PC-3 (cell line): ENCODE measurements at regions not wholly inside any gene's neighbourhood (a gene's known extent, or its start where the extent isn't known, plus 50 kb on each side); places are given as distances from the start of the nearest gene placed in this dataset.

ENCODE experiments used
- ATAC-seq: fragments of 200-7000 bp; cut with Tn5 transposase; 2 replicates; pipeline ENCODE4 v1.9.1; 2020; ENCODE audit warnings: mild to moderate bottlenecking, moderate library complexity
- BruUV-seq: library from RNA; stranded (reverse); fragments of 400-500 nt; replicated peaks from 2 replicates; lab custom pipeline; 2021; lab: Mats Ljungman, UMichigan
- CTCF ChIA-PET: fragments of 300-600 bp; sonication (Branson Sonifier 250); formaldehyde crosslinking; loops from one replicate; lab custom pipeline; 2022; ENCODE audit warnings: antibody characterized with exemption; lab: Charles Lee
- POLR2A ChIA-PET: fragments of 300-600 bp; sonication (Branson Sonifier 250); formaldehyde crosslinking; loops from one replicate; lab custom pipeline; 2022; ENCODE audit warnings: antibody characterized with exemption; ENCODE audit not compliant: unreplicated experiment; lab: Charles Lee
- DNase-seq: peaks from one replicate; pipeline ENCODE4 v3.0.0-alpha.2; 2015
- H2AFZ ChIP-seq: fragments of 300-600 bp; sonication (generic); 2 replicates; pipeline ENCODE4 v1.6.0; 2016; ENCODE audit warnings: antibody characterized with exemption, low read length
- H3F3A ChIP-seq: fragments of 300-600 bp; sonication (generic); one replicate; pipeline ENCODE4 v1.6.0; 2017; ENCODE audit warnings: antibody characterized with exemption, low read length, control low read depth, mild to moderate bottlenecking; ENCODE audit not compliant: unreplicated experiment
- H3K27ac ChIP-seq: fragments of 300-600 bp; sonication (generic); 2 replicates; pipeline ENCODE4 v1.5.1; 2016; ENCODE audit warnings: mild to moderate bottlenecking, low read length
- H3K27me3 ChIP-seq: fragments of 300-600 bp; sonication (generic); 2 replicates; pipeline ENCODE4 v1.6.1; 2016; ENCODE audit warnings: low read length, mixed read lengths
- H3K36me3 ChIP-seq: fragments of 300-600 bp; sonication (generic); 2 replicates; pipeline ENCODE4 v1.6.1; 2016; ENCODE audit warnings: low read depth, mixed run types, low read length, mixed read lengths
- H3K4me1 ChIP-seq: fragments of 300-600 bp; sonication (generic); 2 replicates; pipeline ENCODE4 v1.5.1; 2016; ENCODE audit warnings: low read length; ENCODE audit not compliant: insufficient read depth
- H3K4me2 ChIP-seq: fragments of 300-600 bp; sonication (generic); 2 replicates; pipeline ENCODE4 v1.6.0; 2016; ENCODE audit warnings: low read length
- H3K4me3 ChIP-seq: fragments of 300-600 bp; sonication (generic); 2 replicates; pipeline ENCODE4 v1.5.1; 2016; ENCODE audit warnings: mild to moderate bottlenecking, low read length, mixed read lengths
- H3K79me2 ChIP-seq: fragments of 300-600 bp; sonication (generic); 2 replicates; pipeline ENCODE4 v1.6.1; 2017; ENCODE audit warnings: low read length, mixed read lengths
- H3K9ac ChIP-seq: fragments of 300-600 bp; sonication (generic); 2 replicates; pipeline ENCODE4 v1.6.0; 2016; ENCODE audit warnings: mild to moderate bottlenecking, low read length
- H3K9me2 ChIP-seq: fragments of 300-600 bp; sonication (generic); replicated peaks from 2 replicates; pipeline ENCODE4 v1.6.1; 2016; ENCODE audit warnings: mixed run types, low read length, mixed read lengths
- H3K9me3 ChIP-seq: fragments of 300-600 bp; sonication (generic); 2 replicates; pipeline ENCODE4 v1.6.1; 2016; ENCODE audit warnings: low read length, mixed read lengths
- H4K20me1 ChIP-seq: fragments of 300-600 bp; sonication (generic); 2 replicates; pipeline ENCODE4 v1.6.1; 2016; ENCODE audit warnings: low read length, mixed read lengths
- EZH2 ChIP-seq: fragments of 300-600 bp; sonication (generic); IDR thresholded peaks from one replicate; pipeline ENCODE4 v1.6.1; 2017; ENCODE audit warnings: antibody characterized with exemption, mild to moderate bottlenecking, low read length; ENCODE audit not compliant: unreplicated experiment
- EZH2phosphoT487 ChIP-seq: fragments of 300-600 bp; sonication (generic); IDR thresholded peaks from 2 replicates; pipeline ENCODE4 v1.6.1; 2018; ENCODE audit warnings: mild to moderate bottlenecking, antibody characterized with exemption, low read length, borderline replicate concordance
- intact Hi-C: fragments of 100-400 bp; cut with micrococcal nuclease; formaldehyde crosslinking; loops from 2 replicates; pipeline ENCODE4 v1.9.0; 2023
- TF ChIP-seq, protein P1 (sequence below): fragments of 300-600 bp; sonication (generic); conservative IDR thresholded peaks from 2 replicates; pipeline ENCODE4 v1.5.1; 2017; ENCODE audit warnings: antibody characterized with exemption, low read depth, mild to moderate bottlenecking, low read length

- ChIA-PET POLR2A (no interaction called here), CTCF (no interaction called here)
- DNase-seq (no peak), ATAC-seq (no peak)
- H4K20me1 ChIP-seq = no peaks in the 10 kb centered on the region
- H3K9me3 ChIP-seq = no peaks in the 10 kb centered on the region
- no peaks in the 10 kb centered on the region for H3K79me2 ChIP-seq
- H3K27me3 ChIP-seq = no peaks in the 10 kb centered on the region
- H3K4me2 ChIP-seq = no peak overlapping the region
- intact Hi-C loops = no loop called here
- no TSS peak for BruUV-seq
- H3K36me3 ChIP-seq = no peaks in the 10 kb centered on the region
- H3K4me1 ChIP-seq = no peaks in the 10 kb centered on the region
- no peak overlapping the region for H3K4me3 ChIP-seq
- no peak overlapping the region for H3K27ac ChIP-seq
- TF ChIP-seq, protein P1, sequence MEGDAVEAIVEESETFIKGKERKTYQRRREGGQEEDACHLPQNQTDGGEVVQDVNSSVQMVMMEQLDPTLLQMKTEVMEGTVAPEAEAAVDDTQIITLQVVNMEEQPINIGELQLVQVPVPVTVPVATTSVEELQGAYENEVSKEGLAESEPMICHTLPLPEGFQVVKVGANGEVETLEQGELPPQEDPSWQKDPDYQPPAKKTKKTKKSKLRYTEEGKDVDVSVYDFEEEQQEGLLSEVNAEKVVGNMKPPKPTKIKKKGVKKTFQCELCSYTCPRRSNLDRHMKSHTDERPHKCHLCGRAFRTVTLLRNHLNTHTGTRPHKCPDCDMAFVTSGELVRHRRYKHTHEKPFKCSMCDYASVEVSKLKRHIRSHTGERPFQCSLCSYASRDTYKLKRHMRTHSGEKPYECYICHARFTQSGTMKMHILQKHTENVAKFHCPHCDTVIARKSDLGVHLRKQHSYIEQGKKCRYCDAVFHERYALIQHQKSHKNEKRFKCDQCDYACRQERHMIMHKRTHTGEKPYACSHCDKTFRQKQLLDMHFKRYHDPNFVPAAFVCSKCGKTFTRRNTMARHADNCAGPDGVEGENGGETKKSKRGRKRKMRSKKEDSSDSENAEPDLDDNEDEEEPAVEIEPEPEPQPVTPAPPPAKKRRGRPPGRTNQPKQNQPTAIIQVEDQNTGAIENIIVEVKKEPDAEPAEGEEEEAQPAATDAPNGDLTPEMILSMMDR = no peak
- no peak for TF ChIP-seq EZH2
- no peak for TF ChIP-seq EZH2phosphoT487
- H3K9ac ChIP-seq = no peak overlapping the region
- no peaks in the 10 kb centered on the region for H3K9me2 ChIP-seq
- H2AFZ ChIP-seq = no peak overlapping the region
- no peaks in the 10 kb centered on the region for H3F3A ChIP-seq
Measured at GRCh38 chr19:30102666-30103065, 160.6 kb downstream of the URI1 start.

GRCh38 chr19:30103981-30104380 lies 161.9 kb downstream of the URI1 start:
- intact Hi-C loops = no loop called here
- H3K9me3 ChIP-seq = no peaks in the 10 kb centered on the region
- H2AFZ ChIP-seq = no peak overlapping the region
- H3K4me3 ChIP-seq = no peak overlapping the region
- no peak for DNase-seq
- H3K27me3 ChIP-seq = no peaks in the 10 kb centered on the region
- CTCF ChIA-PET = no interaction called here
- H3K27ac ChIP-seq = no peak overlapping the region
- H4K20me1 ChIP-seq = no peaks in the 10 kb centered on the region
- H3K4me1 ChIP-seq = no peaks in the 10 kb centered on the region
- no TSS peak for BruUV-seq
- H3K36me3 ChIP-seq = no peaks in the 10 kb centered on the region
- ATAC-seq = no peak
- H3K9me2 ChIP-seq = no peaks in the 10 kb centered on the region
- POLR2A ChIA-PET = no interaction called here
- H3K79me2 ChIP-seq = no peaks in the 10 kb centered on the region
- no peaks in the 10 kb centered on the region for H3F3A ChIP-seq
- no peak for TF ChIP-seq EZH2phosphoT487
- TF ChIP-seq, protein P1 = no peak
- no peak for TF ChIP-seq EZH2
- no peak overlapping the region for H3K4me2 ChIP-seq
- H3K9ac ChIP-seq = no peak overlapping the region

DNA sequence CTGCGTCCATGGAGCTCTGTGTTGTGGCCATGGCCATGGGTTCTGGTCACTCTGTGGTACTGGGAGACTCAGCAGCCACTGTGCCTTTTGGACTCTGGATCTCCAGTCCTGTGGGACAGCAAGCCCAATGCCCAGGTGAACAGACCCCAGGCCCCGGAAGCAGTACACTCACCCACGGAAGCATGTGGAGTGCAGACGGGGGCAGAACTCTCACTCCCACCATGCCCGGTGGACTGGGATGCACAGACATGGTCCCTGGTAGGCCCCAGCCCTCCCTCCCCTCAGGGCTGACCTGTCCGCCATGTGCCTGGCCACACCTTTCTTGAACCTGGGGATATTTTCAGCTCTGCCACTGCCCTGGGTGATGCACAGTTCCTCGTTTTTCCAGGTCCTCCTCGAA lies 163.3 kb downstream of the URI1 start:
- H3K4me2 ChIP-seq = no peak overlapping the region
- no peaks in the 10 kb centered on the region for H3K9me2 ChIP-seq
- no peak overlapping the region for H3K4me3 ChIP-seq
- H3K4me1 ChIP-seq = no peaks in the 10 kb centered on the region
- H3K9me3 ChIP-seq = no peaks in the 10 kb centered on the region
- H3K27me3 ChIP-seq = peaks cover 10% of the 10 kb centered on the region; the same call in 1 of the 2 replicates
- CTCF ChIA-PET = no interaction called here
- no peak overlapping the region for H3K27ac ChIP-seq
- no TSS peak for BruUV-seq
- POLR2A ChIA-PET = no interaction called here
- no peaks in the 10 kb centered on the region for H3F3A ChIP-seq
- no peak overlapping the region for H2AFZ ChIP-seq
- TF ChIP-seq EZH2 (no peak), EZH2phosphoT487 (no peak)
- TF ChIP-seq, protein P1 = no peak
- intact Hi-C loops = no loop called here
- ATAC-seq (no peak), DNase-seq (no peak)
- no peaks in the 10 kb centered on the region for H3K36me3 ChIP-seq
- H4K20me1 ChIP-seq = no peaks in the 10 kb centered on the region
- no peaks in the 10 kb centered on the region for H3K79me2 ChIP-seq
- no peak overlapping the region for H3K9ac ChIP-seq
